ENCODE measurements at regions not wholly inside any gene's neighbourhood (a gene's known extent, or its start where the extent isn't known, plus 50 kb on each side); places are given as distances from the start of the nearest gene placed in this dataset.
A peak's percentile ranks its signal among the peaks of the same experiment; 100 is the strongest.

- Mint-ChIP-seq H3K27me3 (ENCODE audit: low read depth in 2 of 2) (no peaks in the 10 kb centered on the region), H3K4me1 (peaks cover 0 to 6% of the 10 kb centered on the region in 2 donors), H3K9me3 (no peaks in the 10 kb centered on the region), H3K4me3 (no peak overlapping the region), H3K36me3 (no peaks in the 10 kb centered on the region), H3K27ac (no peak overlapping the region)
- H3K36me3 ChIP-seq (ENCODE audit: control insufficient read depth, insufficient read depth, low read length) = no peaks in the 10 kb centered on the region
- no peak overlapping the region for H3K27ac ChIP-seq (ENCODE audit: low read length)
- H3K27me3 ChIP-seq (ENCODE audit: control insufficient read depth, insufficient read depth, low read length) = no peaks in the 10 kb centered on the region
- no peak for TF ChIP-seq CTCF (IDR thresholded peaks at IDR 0.05)
- ATAC-seq (no peak), DNase-seq (no peak)
- H3K4me1 ChIP-seq (ENCODE audit: control insufficient read depth, insufficient read depth, low read length) = no peaks in the 10 kb centered on the region
- 92% methylated on average over 3 of the region's 3 CpGs for WGBS (ENCODE audit: insufficient coverage)
- intact Hi-C loops (cut with micrococcal nuclease) = no loop called here
- no peaks in the 10 kb centered on the region for H3K9me3 ChIP-seq (ENCODE audit: control insufficient read depth, insufficient read depth, low read length)
- no peak overlapping the region for H3K4me3 ChIP-seq (ENCODE audit: low read length)
Observed at GRCh38 chr1:212215910-212216309, 69.3 kb upstream of the PPP2R5A start.

GRCh38 chr1:212217633-212218032 is 67.6 kb upstream of the PPP2R5A start:
- no peaks in the 10 kb centered on the region for H3K36me3 ChIP-seq (ENCODE audit: control insufficient read depth, insufficient read depth, low read length)
- H3K4me3 ChIP-seq (ENCODE audit: low read length) = no peak overlapping the region
- H3K27ac Mint-ChIP-seq = no peak overlapping the region
- TF ChIP-seq CTCF (IDR thresholded peaks at IDR 0.05) = no peak
- H3K27me3 Mint-ChIP-seq (ENCODE audit: low read depth in 2 of 2) = no peaks in the 10 kb centered on the region
- H3K4me3 Mint-ChIP-seq = no peak overlapping the region
- intact Hi-C loops (cut with micrococcal nuclease) = no loop called here
- ATAC-seq (no peak), DNase-seq (no peak)
- no peaks in the 10 kb centered on the region for H3K36me3 Mint-ChIP-seq
- no peaks in the 10 kb centered on the region for H3K9me3 Mint-ChIP-seq
- H3K27me3 ChIP-seq (ENCODE audit: control insufficient read depth, insufficient read depth, low read length) = no peaks in the 10 kb centered on the region
- no peaks in the 10 kb centered on the region for H3K4me1 ChIP-seq (ENCODE audit: control insufficient read depth, insufficient read depth, low read length)
- WGBS (ENCODE audit: insufficient coverage) = 97% methylated on average over 3 of the region's 3 CpGs
- H3K4me1 Mint-ChIP-seq = peaks cover 0 to 9% of the 10 kb centered on the region in 2 donors
- no peaks in the 10 kb centered on the region for H3K9me3 ChIP-seq (ENCODE audit: control insufficient read depth, insufficient read depth, low read length)
- no peak overlapping the region for H3K27ac ChIP-seq (ENCODE audit: low read length)

- Mint-ChIP-seq H3K36me3 (no peaks in the 10 kb centered on the region), H3K27me3 (ENCODE audit: low read depth in 2 of 2) (no peaks in the 10 kb centered on the region), H3K27ac (peak overlapping the region in 1 of 2 donors; percentile 1), H3K4me1 (peaks cover 0 to 9% of the 10 kb centered on the region in 2 donors), H3K4me3 (no peak overlapping the region), H3K9me3 (no peaks in the 10 kb centered on the region)
- WGBS (ENCODE audit: insufficient coverage) = 83% methylated on average over 3 of the region's 4 CpGs
- Histone ChIP-seq H3K4me1 (ENCODE audit: control insufficient read depth, insufficient read depth, low read length) (no peaks in the 10 kb centered on the region), H3K36me3 (ENCODE audit: control insufficient read depth, insufficient read depth, low read length) (no peaks in the 10 kb centered on the region), H3K4me3 (ENCODE audit: low read length) (no peak overlapping the region), H3K27ac (ENCODE audit: low read length) (no peak overlapping the region), H3K27me3 (ENCODE audit: control insufficient read depth, insufficient read depth, low read length) (no peaks in the 10 kb centered on the region), H3K9me3 (ENCODE audit: control insufficient read depth, insufficient read depth, low read length) (no peaks in the 10 kb centered on the region)
- intact Hi-C loops (cut with micrococcal nuclease) = no loop called here
- no peak for TF ChIP-seq CTCF (IDR thresholded peaks at IDR 0.05)
- DNase-seq (no peak), ATAC-seq (no peak)
Observed at GRCh38 chr1:212218065-212218464, 67.1 kb upstream of the PPP2R5A start.

- Mint-ChIP-seq H3K4me3 (no peak overlapping the region), H3K36me3 (no peaks in the 10 kb centered on the region), H3K27me3 (ENCODE audit: low read depth in 2 of 2) (no peaks in the 10 kb centered on the region), H3K4me1 (peaks cover 2 to 12% of the 10 kb centered on the region in 2 donors), H3K9me3 (no peaks in the 10 kb centered on the region), H3K27ac (peak overlapping the region in 1 of 2 donors; percentile 1)
- Histone ChIP-seq H3K27me3 (ENCODE audit: control insufficient read depth, insufficient read depth, low read length) (no peaks in the 10 kb centered on the region), H3K27ac (ENCODE audit: low read length) (no peak overlapping the region), H3K4me1 (ENCODE audit: control insufficient read depth, insufficient read depth, low read length) (peaks cover under 1% of the 10 kb centered on the region), H3K36me3 (ENCODE audit: control insufficient read depth, insufficient read depth, low read length) (no peaks in the 10 kb centered on the region), H3K9me3 (ENCODE audit: control insufficient read depth, insufficient read depth, low read length) (no peaks in the 10 kb centered on the region), H3K4me3 (ENCODE audit: low read length) (no peak overlapping the region)
- intact Hi-C loops (cut with micrococcal nuclease) = no loop called here
- WGBS (ENCODE audit: insufficient coverage) = 41% methylated on average over 2 of the region's 2 CpGs
- TF ChIP-seq CTCF (IDR thresholded peaks at IDR 0.05) = no peak
- no peak for DNase-seq
- no peak for ATAC-seq
Observed at GRCh38 chr1:212218911-212219310, 66.3 kb upstream of the PPP2R5A start.
